Gastrocnemius medialis (tissue), 4 donors: ENCODE measurements at regions not wholly inside any gene's neighbourhood (a gene's known extent, or its start where the extent isn't known, plus 50 kb on each side); places are given as distances from the start of the nearest gene placed in this dataset.

Experiments used
- ATAC-seq, 2 donors: fragments of 150-250 bp; one replicate each; pipeline ENCODE4 v1.9.1; 2016
- DNase-seq, 2 donors: peaks; one replicate each; pipeline ENCODE4 v3.0.0-alpha.2; 2019
- H3K27ac ChIP-seq, 4 donors: fragments of 200-600 bp; sonication (generic); 1 replicate in 1 of 4; 2 replicates in 3 of 4; pipeline ENCODE4 v1.5.1; 2016 to 2018; ENCODE audit warnings: mild to moderate bottlenecking in 2 of 4, moderate library complexity in 1 of 4
- H3K27me3 ChIP-seq, 3 donors: fragments of 200-600 bp; sonication (generic) in 2 of 3; 1 replicate in 1 of 3; 2 replicates in 2 of 3; pipeline versions ENCODE4 v1.5.1 to v1.6.0; 2016 to 2019; ENCODE audit warnings: mild to moderate bottlenecking in 1 of 3, moderate library complexity in 1 of 3
- H3K36me3 ChIP-seq, 2 donors: fragments of 200-600 bp; sonication (generic) in 1 of 2; one replicate each; pipeline ENCODE4 v1.5.1; 2017 to 2018
- H3K4me1 ChIP-seq, 2 donors: fragments of 200-600 bp; sonication (generic) in 1 of 2; one replicate each; pipeline ENCODE4 v1.5.1; 2016 to 2017; ENCODE audit warnings: mild to moderate bottlenecking in 2 of 2
- H3K4me3 ChIP-seq, 4 donors: fragments of 200-600 bp; sonication (generic) in 3 of 4; 1 replicate in 1 of 4; 2 replicates in 3 of 4; pipeline ENCODE4 v1.5.1; 2016 to 2019; ENCODE audit warnings: mild to moderate bottlenecking in 2 of 4
- H3K9me3 ChIP-seq, 3 donors: fragments of 200-600 bp; sonication (generic) in 2 of 3; 1 replicate in 1 of 3; 2 replicates in 2 of 3; pipeline ENCODE4 v1.5.1; 2016 to 2019
- POLR2A ChIP-seq, 2 donors: fragments of 450-650 bp; IDR thresholded peaks; one replicate each; pipeline ENCODE4 v1.6.1; 2017; ENCODE audit warnings: antibody characterized with exemption in 2 of 2, mild to moderate bottlenecking in 2 of 2, moderate library complexity in 2 of 2
- in situ Hi-C, 4 donors: fragments of 200-750 bp; cut with MboI; loops; one replicate each; pipeline versions ENCODE4 v1.15.0 to v1.8.0; 2017; ENCODE audit warnings: low sequenced_read_pairs in 4 of 4
- intact Hi-C: fragments of 100-400 bp; cut with DNase I; formaldehyde crosslinking; loops from one replicate; pipeline ENCODE4 v1.15.1; 2023; ENCODE audit warnings: low total_unique reads
- TF ChIP-seq, protein P1 (sequence below), 5 experiments: fragments of 450-650 bp in 3 of 5; fragments of 200-600 bp in 2 of 5; sonication (generic) in 2 of 5; IDR thresholded peaks in 4 of 5; conservative IDR thresholded peaks in 1 of 5; 1 replicate in 4 of 5; 2 replicates in 1 of 5; pipeline ENCODE4 v1.5.1; 2016 to 2019; ENCODE audit warnings: antibody characterized with exemption in 5 of 5, mild to moderate bottlenecking in 3 of 5, moderate library complexity in 3 of 5

- H3K4me1 ChIP-seq: no peaks in the 10 kb centered on the region
- no peak for ATAC-seq
- no peaks in the 10 kb centered on the region for H3K36me3 ChIP-seq
- no peak for DNase-seq
- H3K9me3 ChIP-seq: no peaks in the 10 kb centered on the region
- intact Hi-C loops (no loop called here), in situ Hi-C loops (no loop called here)
- TF ChIP-seq POLR2A (IDR thresholded peaks at IDR 0.05): no peak
- TF ChIP-seq, protein P1, sequence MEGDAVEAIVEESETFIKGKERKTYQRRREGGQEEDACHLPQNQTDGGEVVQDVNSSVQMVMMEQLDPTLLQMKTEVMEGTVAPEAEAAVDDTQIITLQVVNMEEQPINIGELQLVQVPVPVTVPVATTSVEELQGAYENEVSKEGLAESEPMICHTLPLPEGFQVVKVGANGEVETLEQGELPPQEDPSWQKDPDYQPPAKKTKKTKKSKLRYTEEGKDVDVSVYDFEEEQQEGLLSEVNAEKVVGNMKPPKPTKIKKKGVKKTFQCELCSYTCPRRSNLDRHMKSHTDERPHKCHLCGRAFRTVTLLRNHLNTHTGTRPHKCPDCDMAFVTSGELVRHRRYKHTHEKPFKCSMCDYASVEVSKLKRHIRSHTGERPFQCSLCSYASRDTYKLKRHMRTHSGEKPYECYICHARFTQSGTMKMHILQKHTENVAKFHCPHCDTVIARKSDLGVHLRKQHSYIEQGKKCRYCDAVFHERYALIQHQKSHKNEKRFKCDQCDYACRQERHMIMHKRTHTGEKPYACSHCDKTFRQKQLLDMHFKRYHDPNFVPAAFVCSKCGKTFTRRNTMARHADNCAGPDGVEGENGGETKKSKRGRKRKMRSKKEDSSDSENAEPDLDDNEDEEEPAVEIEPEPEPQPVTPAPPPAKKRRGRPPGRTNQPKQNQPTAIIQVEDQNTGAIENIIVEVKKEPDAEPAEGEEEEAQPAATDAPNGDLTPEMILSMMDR (IDR thresholded peaks at IDR 0.05 in 4 of 5, conservative IDR thresholded peaks at IDR 0.05 in 1 of 5): no peak
- H3K4me3 ChIP-seq: no peak overlapping the region
- H3K27ac ChIP-seq: no peak overlapping the region
- H3K27me3 ChIP-seq: no peaks in the 10 kb centered on the region
Measured at GRCh38 chr20:11190741-11191140, 516.9 kb upstream of the JAG1 start.

DNA sequence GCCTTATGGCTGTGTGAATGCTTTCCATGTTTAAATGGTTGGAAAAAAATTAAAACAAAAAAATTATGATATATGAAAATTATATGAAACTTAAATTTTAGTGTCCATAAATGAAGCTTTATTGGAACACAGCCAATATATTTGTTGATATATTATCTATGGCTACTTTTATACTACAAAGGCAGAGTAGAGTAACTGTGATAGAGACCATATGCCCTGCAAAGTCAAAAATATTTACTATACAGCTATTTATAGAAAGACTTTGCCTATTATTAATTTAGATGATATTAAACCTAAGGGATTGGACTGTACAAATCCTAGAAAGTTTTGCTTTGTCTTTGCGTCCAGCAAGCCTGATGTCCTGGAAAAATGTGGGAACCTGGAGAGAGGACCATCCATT lies 518.3 kb upstream of the JAG1 start:
- Histone ChIP-seq H3K4me1 (no peaks in the 10 kb centered on the region), H3K9me3 (no peaks in the 10 kb centered on the region), H3K27ac (no peak overlapping the region), H3K4me3 (no peak overlapping the region), H3K27me3 (no peaks in the 10 kb centered on the region), H3K36me3 (no peaks in the 10 kb centered on the region)
- intact Hi-C loops (no loop called here), in situ Hi-C loops (no loop called here)
- ATAC-seq: no peak
- no peak for TF ChIP-seq POLR2A (IDR thresholded peaks at IDR 0.05)
- TF ChIP-seq, protein P1 (IDR thresholded peaks at IDR 0.05 in 4 of 5, conservative IDR thresholded peaks at IDR 0.05 in 1 of 5): no peak
- DNase-seq: no peak

- ATAC-seq (no peak), DNase-seq (no peak)
- in situ Hi-C loops: no loop called here
- Histone ChIP-seq H3K9me3 (no peaks in the 10 kb centered on the region), H3K27me3 (no peaks in the 10 kb centered on the region), H3K27ac (no peak overlapping the region), H3K36me3 (no peaks in the 10 kb centered on the region), H3K4me1 (no peaks in the 10 kb centered on the region), H3K4me3 (no peak overlapping the region)
- TF ChIP-seq POLR2A (IDR thresholded peaks at IDR 0.05): no peak
- TF ChIP-seq, protein P1 (IDR thresholded peaks at IDR 0.05 in 4 of 5, conservative IDR thresholded peaks at IDR 0.05 in 1 of 5): no peak
- intact Hi-C loops: no loop called here
Measured at GRCh38 chr20:11193241-11193640, 519.4 kb upstream of the JAG1 start.

- ATAC-seq: no peak
- Histone ChIP-seq H3K27ac (peak overlapping the region in 2 of 4 donors; percentile 47 to 67), H3K4me3 (no peak overlapping the region), H3K9me3 (no peaks in the 10 kb centered on the region), H3K36me3 (no peaks in the 10 kb centered on the region), H3K27me3 (no peaks in the 10 kb centered on the region), H3K4me1 (no peaks in the 10 kb centered on the region)
- no peak for DNase-seq
- intact Hi-C loops (no loop called here), in situ Hi-C loops (no loop called here)
- TF ChIP-seq POLR2A (IDR thresholded peaks at IDR 0.05): no peak
- TF ChIP-seq, protein P1 (IDR thresholded peaks at IDR 0.05 in 4 of 5, conservative IDR thresholded peaks at IDR 0.05 in 1 of 5): no peak
Measured at GRCh38 chr20:11195169-11195568, 521.4 kb upstream of the JAG1 start.

GRCh38 chr20:11195899-11196558 lies 522.2 kb upstream of the JAG1 start:
- H3K4me1 ChIP-seq: no peaks in the 10 kb centered on the region
- H3K4me3 ChIP-seq: no peak overlapping the region
- H3K27ac ChIP-seq: peak overlapping the region; percentile 42 to 67 (median 54)
- intact Hi-C loops (no loop called here), in situ Hi-C loops (no loop called here)
- no peaks in the 10 kb centered on the region for H3K27me3 ChIP-seq
- no peaks in the 10 kb centered on the region for H3K36me3 ChIP-seq
- ATAC-seq: peak in 1 of 2 donors; percentile 33
- DNase-seq: no peak
- TF ChIP-seq, protein P1 (IDR thresholded peaks at IDR 0.05 in 4 of 5, conservative IDR thresholded peaks at IDR 0.05 in 1 of 5): no peak
- no peak for TF ChIP-seq POLR2A (IDR thresholded peaks at IDR 0.05)
- no peaks in the 10 kb centered on the region for H3K9me3 ChIP-seq
